Right atrium auricular region (tissue), 2 donors: ENCODE measurements at regions not wholly inside any gene's neighbourhood (a gene's known extent, or its start where the extent isn't known, plus 50 kb on each side); places are given as distances from the start of the nearest gene placed in this dataset.

Source experiments
- DNase-seq: peaks from one replicate; pipeline ENCODE4 v3.0.0-alpha.2; 2019; ENCODE audit warnings: low spot score
- H3K27ac ChIP-seq, 2 donors: fragments of 200-600 bp; sonication (generic); 1 replicate in 1 of 2; 2 replicates in 1 of 2; pipeline ENCODE4 v1.5.1; 2016 to 2019
- H3K27me3 ChIP-seq, 2 donors: fragments of 200-600 bp; sonication (generic); one replicate each; pipeline versions ENCODE4 v1.5.1 to v1.6.0; 2017 to 2019
- H3K36me3 ChIP-seq: fragments of 200-600 bp; sonication (generic); one replicate; pipeline ENCODE4 v1.5.1; 2016
- H3K4me1 ChIP-seq, 2 donors: fragments of 200-600 bp; sonication (generic); one replicate each; pipeline versions ENCODE4 v1.5.1 to v1.6.0; 2017 to 2019
- H3K4me3 ChIP-seq, 2 donors: fragments of 200-600 bp; sonication (generic); 1 replicate in 1 of 2; 2 replicates in 1 of 2; pipeline ENCODE4 v1.5.1; 2017 to 2019; ENCODE audit warnings: mild to moderate bottlenecking in 1 of 2, moderate library complexity in 1 of 2
- H3K9me3 ChIP-seq, 2 donors: fragments of 200-600 bp; sonication (generic); one replicate each; pipeline ENCODE4 v1.5.1; 2019
- TF ChIP-seq, protein P1 (sequence below), 2 donors: fragments of 200-600 bp; sonication (generic); IDR thresholded peaks; one replicate each; pipeline ENCODE4 v1.5.1; 2019; ENCODE audit warnings: antibody characterized with exemption in 2 of 2

GRCh38 chr14:98912655-98913054 lies 359.3 kb downstream of the BCL11B start:
- DNase-seq, result no peak
- Histone ChIP-seq H3K4me1 (no peaks in the 10 kb centered on the region), H3K9me3 (no peaks in the 10 kb centered on the region), H3K27me3 (no peaks in the 10 kb centered on the region), H3K4me3 (no peak overlapping the region), H3K36me3 (no peaks in the 10 kb centered on the region), H3K27ac (no peak overlapping the region)
- TF ChIP-seq, protein P1, sequence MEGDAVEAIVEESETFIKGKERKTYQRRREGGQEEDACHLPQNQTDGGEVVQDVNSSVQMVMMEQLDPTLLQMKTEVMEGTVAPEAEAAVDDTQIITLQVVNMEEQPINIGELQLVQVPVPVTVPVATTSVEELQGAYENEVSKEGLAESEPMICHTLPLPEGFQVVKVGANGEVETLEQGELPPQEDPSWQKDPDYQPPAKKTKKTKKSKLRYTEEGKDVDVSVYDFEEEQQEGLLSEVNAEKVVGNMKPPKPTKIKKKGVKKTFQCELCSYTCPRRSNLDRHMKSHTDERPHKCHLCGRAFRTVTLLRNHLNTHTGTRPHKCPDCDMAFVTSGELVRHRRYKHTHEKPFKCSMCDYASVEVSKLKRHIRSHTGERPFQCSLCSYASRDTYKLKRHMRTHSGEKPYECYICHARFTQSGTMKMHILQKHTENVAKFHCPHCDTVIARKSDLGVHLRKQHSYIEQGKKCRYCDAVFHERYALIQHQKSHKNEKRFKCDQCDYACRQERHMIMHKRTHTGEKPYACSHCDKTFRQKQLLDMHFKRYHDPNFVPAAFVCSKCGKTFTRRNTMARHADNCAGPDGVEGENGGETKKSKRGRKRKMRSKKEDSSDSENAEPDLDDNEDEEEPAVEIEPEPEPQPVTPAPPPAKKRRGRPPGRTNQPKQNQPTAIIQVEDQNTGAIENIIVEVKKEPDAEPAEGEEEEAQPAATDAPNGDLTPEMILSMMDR (IDR thresholded peaks at IDR 0.05), result no peak

DNA sequence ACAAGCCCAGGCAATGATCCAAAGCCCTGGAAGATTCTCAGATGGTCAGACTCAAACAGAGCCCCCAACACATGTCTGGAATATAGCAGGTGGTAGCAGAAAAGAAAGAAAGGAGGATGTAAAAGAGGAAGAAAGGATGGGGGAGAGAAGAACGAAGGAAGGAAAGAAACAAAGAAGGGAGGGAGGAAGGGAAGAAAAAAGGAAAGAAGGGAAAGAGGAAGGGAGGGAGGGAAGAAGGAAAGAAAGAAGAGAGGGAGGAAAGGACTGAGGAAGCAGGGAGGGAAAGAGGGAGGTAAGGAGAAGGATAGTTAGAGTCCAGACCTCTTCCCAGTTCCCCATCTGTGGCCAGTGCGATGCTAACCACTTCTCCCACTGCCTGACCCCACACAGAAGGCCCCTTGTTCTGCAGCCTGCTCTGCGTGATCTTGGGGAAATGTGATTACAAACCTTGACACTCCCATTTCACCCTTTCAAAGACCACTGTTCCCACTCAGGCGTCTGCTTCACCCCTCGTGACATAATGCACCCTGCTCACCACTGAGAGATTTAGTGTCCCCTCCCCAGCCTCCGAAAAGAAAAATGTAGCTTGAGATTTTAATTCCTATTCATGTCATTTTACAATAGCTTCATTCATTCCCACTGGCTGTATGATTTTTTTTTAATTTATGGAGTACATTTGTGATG lies 357.9 kb downstream of the BCL11B start:
- Histone ChIP-seq H3K36me3 (no peaks in the 10 kb centered on the region), H3K4me1 (no peaks in the 10 kb centered on the region), H3K27me3 (no peaks in the 10 kb centered on the region), H3K4me3 (no peak overlapping the region), H3K27ac (no peak overlapping the region), H3K9me3 (no peaks in the 10 kb centered on the region)
- DNase-seq, result no peak
- TF ChIP-seq, protein P1 (IDR thresholded peaks at IDR 0.05), result no peak

- Histone ChIP-seq H3K27ac (no peak overlapping the region), H3K9me3 (no peaks in the 10 kb centered on the region), H3K4me1 (no peaks in the 10 kb centered on the region), H3K36me3 (no peaks in the 10 kb centered on the region), H3K27me3 (no peaks in the 10 kb centered on the region), H3K4me3 (no peak overlapping the region)
- DNase-seq, result no peak
- TF ChIP-seq, protein P1 (IDR thresholded peaks at IDR 0.05), result no peak
Measured at GRCh38 chr14:98914942-98915341, 357.1 kb downstream of the BCL11B start.

- Histone ChIP-seq H3K4me1 (no peaks in the 10 kb centered on the region), H3K4me3 (no peak overlapping the region), H3K36me3 (no peaks in the 10 kb centered on the region), H3K27ac (no peak overlapping the region), H3K9me3 (no peaks in the 10 kb centered on the region), H3K27me3 (no peaks in the 10 kb centered on the region)
- no peak for DNase-seq
- TF ChIP-seq, protein P1 (IDR thresholded peaks at IDR 0.05), result no peak
Measured at GRCh38 chr14:98915625-98916024, 356.4 kb downstream of the BCL11B start.

DNA sequence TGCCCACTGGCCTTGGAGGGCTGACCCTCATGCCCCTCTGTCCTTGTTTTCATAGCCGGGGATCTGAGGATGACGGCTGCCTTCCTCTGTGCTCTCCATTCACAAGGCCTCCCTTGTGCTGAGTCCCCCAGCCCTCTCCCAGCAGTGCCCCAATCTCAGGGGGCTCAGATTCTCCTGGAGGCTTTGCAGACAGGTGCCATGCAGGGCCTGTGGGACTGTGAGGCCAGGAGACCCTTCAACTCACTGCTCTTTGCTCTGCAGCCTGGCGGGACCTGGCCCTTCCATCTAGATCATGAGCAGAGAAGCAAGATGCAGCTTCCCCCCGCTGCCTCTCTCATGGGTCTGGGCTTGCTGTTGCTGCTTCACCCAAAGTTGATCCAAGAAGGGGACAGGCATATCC lies 356.0 kb downstream of the BCL11B start:
- Histone ChIP-seq H3K27ac (no peak overlapping the region), H3K4me1 (no peaks in the 10 kb centered on the region), H3K4me3 (no peak overlapping the region), H3K9me3 (no peaks in the 10 kb centered on the region), H3K27me3 (no peaks in the 10 kb centered on the region), H3K36me3 (no peaks in the 10 kb centered on the region)
- DNase-seq, result no peak
- TF ChIP-seq, protein P1 (IDR thresholded peaks at IDR 0.05), result no peak

- no peak for DNase-seq
- TF ChIP-seq, protein P1 (IDR thresholded peaks at IDR 0.05), result no peak
- Histone ChIP-seq H3K4me1 (no peaks in the 10 kb centered on the region), H3K27me3 (no peaks in the 10 kb centered on the region), H3K4me3 (no peak overlapping the region), H3K9me3 (no peaks in the 10 kb centered on the region), H3K36me3 (no peaks in the 10 kb centered on the region), H3K27ac (no peak overlapping the region)
Measured at GRCh38 chr14:98916476-98916875, 355.5 kb downstream of the BCL11B start.
